GM12865 (cell line): ENCODE measurements at regions not wholly inside any gene's neighbourhood (a gene's known extent, or its start where the extent isn't known, plus 50 kb on each side); places are given as distances from the start of the nearest gene placed in this dataset.

Experiments used
- DNase-seq: peaks from one replicate; pipeline ENCODE4 v3.0.0; 2010; ENCODE audit warnings: low read depth
- H3K4me3 ChIP-seq: 2 replicates; pipeline ENCODE4 v1.5.1; 2011; ENCODE audit warnings: mild to moderate bottlenecking, low read depth, low read length, control low read depth
- CTCF ChIP-seq: IDR thresholded peaks from 2 replicates; pipeline ENCODE4 v1.5.1; 2011; ENCODE audit warnings: low read length, control low read depth, low read depth, inconsistent platforms; ENCODE audit not compliant: insufficient read depth; ENCODE audit errors: missing control alignments

- H3K4me3 ChIP-seq = no peak overlapping the region
- no peak for TF ChIP-seq CTCF
- no peak for DNase-seq
Observed at GRCh38 chr2:196435189-196435588, 204.3 kb upstream of the CCDC150 start.

GRCh38 chr2:196437626-196438025, 201.9 kb upstream of the CCDC150 start:
- H3K4me3 ChIP-seq = no peak overlapping the region
- no peak for TF ChIP-seq CTCF
- DNase-seq = no peak

- H3K4me3 ChIP-seq = no peak overlapping the region
- no peak for DNase-seq
- TF ChIP-seq CTCF = no peak
Observed at GRCh38 chr2:196439760-196440159, 199.8 kb upstream of the CCDC150 start.

GRCh38 chr2:196440413-196440812, 199.1 kb upstream of the CCDC150 start:
- no peak overlapping the region for H3K4me3 ChIP-seq

GRCh38 chr2:196441527-196441926, 198.0 kb upstream of the CCDC150 start:
- TF ChIP-seq CTCF = no peak
- no peak overlapping the region for H3K4me3 ChIP-seq
- DNase-seq = peak; percentile 59

More at GRCh38 chr2:196440413-196440812, 199.1 kb upstream of the CCDC150 start:
- DNase-seq = peak; percentile 33
- no peak for TF ChIP-seq CTCF

GRCh38 chr2:196442211-196442610, 197.3 kb upstream of the CCDC150 start:
- no peak overlapping the region for H3K4me3 ChIP-seq
- DNase-seq = no peak
- TF ChIP-seq CTCF = no peak

- TF ChIP-seq CTCF = no peak
- DNase-seq = no peak
Observed at GRCh38 chr2:196444442-196444841, 195.1 kb upstream of the CCDC150 start.

More at GRCh38 chr2:196444442-196444841, 195.1 kb upstream of the CCDC150 start:
- no peak overlapping the region for H3K4me3 ChIP-seq
